Large intestine (tissue), 3 donors: ENCODE measurements at regions not wholly inside any gene's neighbourhood (a gene's known extent, or its start where the extent isn't known, plus 50 kb on each side); places are given as distances from the start of the nearest gene placed in this dataset.
"Not testable (repeated sequence)": the region's sequence is repeated elsewhere in the genome, so short reads cannot be mapped to it uniquely, and the experiment has no call there.

Source experiments
- DNase-seq, 2 donors: peaks; one replicate each; pipeline versions ENCODE4 v3.0.0 to v3.0.0-alpha.2; 2013
- H3K27ac ChIP-seq: one replicate; pipeline ENCODE4 v1.5.1; 2013; ENCODE audit warnings: low read length
- H3K27me3 ChIP-seq: 2 replicates; pipeline ENCODE4 v1.6.1; 2013; ENCODE audit warnings: low read length; ENCODE audit not compliant: control insufficient read depth, insufficient read depth
- H3K36me3 ChIP-seq: 2 replicates; pipeline ENCODE4 v1.6.1; 2013; ENCODE audit warnings: low read length; ENCODE audit not compliant: control insufficient read depth, insufficient read depth
- H3K4me1 ChIP-seq: one replicate; pipeline ENCODE4 v1.6.1; 2013; ENCODE audit warnings: low read length; ENCODE audit not compliant: control insufficient read depth, insufficient read depth
- H3K4me3 ChIP-seq: one replicate; pipeline ENCODE4 v1.5.1; 2013; ENCODE audit warnings: low read length
- H3K9me3 ChIP-seq: one replicate; pipeline ENCODE4 v1.6.1; 2013; ENCODE audit warnings: mild to moderate bottlenecking, low read depth, low read length, moderate library complexity; ENCODE audit not compliant: control insufficient read depth
- WGBS: methylation state at CpG from one replicate; pipeline ENCODE4 v1.1.5; 2013; ENCODE audit warnings: low lambda C conversion rate; ENCODE audit not compliant: insufficient coverage; 5-methylcytosine and 5-hydroxymethylcytosine counted together

DNA sequence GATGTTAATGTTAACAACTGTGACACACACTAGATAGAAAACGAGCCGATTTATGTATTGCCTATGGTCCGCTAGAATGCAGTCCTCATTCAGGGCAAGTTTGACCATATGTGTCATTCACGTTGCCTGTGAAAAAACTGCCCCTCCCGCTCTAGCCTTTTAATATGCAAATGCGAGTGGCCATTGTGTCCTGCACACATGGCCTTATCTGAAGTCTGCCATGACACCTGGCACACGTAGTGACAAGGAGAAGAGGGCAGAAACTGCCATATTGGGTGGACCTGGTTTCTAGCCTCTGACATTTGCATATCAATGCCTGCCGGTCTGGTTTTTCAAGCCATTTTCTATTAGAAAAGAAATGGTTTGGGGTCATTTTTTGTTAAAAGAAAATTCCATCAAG, 303.3 kb upstream of the TECRL start:
- no peak for DNase-seq
- Histone ChIP-seq H3K36me3 (no peaks in the 10 kb centered on the region), H3K9me3 (no peaks in the 10 kb centered on the region), H3K27ac (no peak overlapping the region), H3K4me1 (no peaks in the 10 kb centered on the region), H3K4me3 (no peak overlapping the region), H3K27me3 (no peaks in the 10 kb centered on the region)
- 86% methylated on average over 1 of the region's 8 CpGs for WGBS

DNA sequence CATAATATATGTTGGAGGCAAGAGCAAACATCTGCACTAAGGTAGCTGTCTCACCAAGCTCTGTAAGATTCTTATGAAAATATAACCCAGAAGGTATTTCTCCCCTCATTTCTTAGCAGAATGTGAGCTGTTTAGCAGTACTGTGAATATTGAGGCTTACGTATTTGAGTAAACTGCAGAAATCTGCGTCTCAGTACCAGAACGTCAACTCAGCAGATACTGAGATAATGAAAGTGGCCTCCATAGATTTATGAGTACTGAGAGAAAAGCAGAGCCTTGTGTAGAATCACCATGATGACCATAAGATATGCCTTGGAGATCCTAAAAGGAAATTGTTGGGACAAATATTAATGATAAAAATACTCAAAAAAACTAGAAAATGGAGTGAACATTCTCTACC, 296.7 kb upstream of the TECRL start:
- Histone ChIP-seq H3K4me3 (no peak overlapping the region), H3K27ac (no peak overlapping the region), H3K4me1 (no peaks in the 10 kb centered on the region), H3K36me3 (no peaks in the 10 kb centered on the region), H3K27me3 (no peaks in the 10 kb centered on the region), H3K9me3 (no peaks in the 10 kb centered on the region)
- no CpG with 5 or more reads among the region's 3 CpGs for WGBS
- no peak for DNase-seq

DNA sequence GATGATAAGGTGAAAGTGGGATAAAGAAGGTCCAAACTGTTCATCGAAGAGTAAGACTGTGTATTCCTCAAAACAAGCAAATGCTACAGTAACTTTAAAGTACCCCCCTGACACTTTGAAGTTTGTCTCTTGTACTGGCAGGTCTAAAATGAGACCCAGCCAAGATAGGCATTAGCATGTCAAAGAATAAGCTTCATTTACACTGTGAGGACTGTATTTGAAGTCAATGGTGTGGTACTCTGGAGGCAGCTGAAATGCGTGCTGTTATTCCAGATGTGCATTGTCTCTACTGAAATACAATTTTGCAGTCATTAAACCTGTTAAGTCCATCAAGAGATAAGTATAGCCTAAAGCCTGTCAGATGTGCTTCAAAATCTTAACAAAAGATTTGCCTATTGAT, 288.9 kb upstream of the TECRL start:
- WGBS, result 67% methylated on average over 1 of the region's 2 CpGs
- no peak overlapping the region for H3K4me3 ChIP-seq
- H3K36me3 ChIP-seq, result no peaks in the 10 kb centered on the region
- no peaks in the 10 kb centered on the region for H3K4me1 ChIP-seq
- no peak overlapping the region for H3K27ac ChIP-seq
- H3K9me3 ChIP-seq, result no peaks in the 10 kb centered on the region
- DNase-seq, result no peak
- no peaks in the 10 kb centered on the region for H3K27me3 ChIP-seq

DNA sequence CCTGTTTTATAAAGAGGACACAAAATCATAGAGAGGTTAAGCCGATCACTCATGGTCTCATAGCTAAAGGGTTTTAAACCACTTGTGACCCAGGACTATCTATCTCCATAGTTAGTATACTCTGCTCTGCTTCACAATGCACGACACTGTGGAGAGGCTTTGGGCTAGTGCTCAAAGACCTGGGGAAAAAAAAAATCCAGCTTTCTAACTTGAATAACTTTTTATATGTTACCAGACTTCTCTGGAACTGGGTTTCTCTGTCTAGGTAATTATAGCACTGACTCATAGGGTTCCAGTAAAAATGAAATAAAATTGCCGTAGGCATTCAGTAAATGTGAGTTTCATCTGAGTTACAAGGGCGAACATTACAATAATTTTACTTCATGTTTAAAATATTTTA, 273.7 kb upstream of the TECRL start:
- Histone ChIP-seq H3K9me3 (no peaks in the 10 kb centered on the region), H3K36me3 (no peaks in the 10 kb centered on the region), H3K27me3 (no peaks in the 10 kb centered on the region), H3K4me1 (no peaks in the 10 kb centered on the region), H3K4me3 (no peak overlapping the region), H3K27ac (no peak overlapping the region)
- no peak for DNase-seq
- WGBS, result 100% methylated on average over 2 of the region's 4 CpGs

DNA sequence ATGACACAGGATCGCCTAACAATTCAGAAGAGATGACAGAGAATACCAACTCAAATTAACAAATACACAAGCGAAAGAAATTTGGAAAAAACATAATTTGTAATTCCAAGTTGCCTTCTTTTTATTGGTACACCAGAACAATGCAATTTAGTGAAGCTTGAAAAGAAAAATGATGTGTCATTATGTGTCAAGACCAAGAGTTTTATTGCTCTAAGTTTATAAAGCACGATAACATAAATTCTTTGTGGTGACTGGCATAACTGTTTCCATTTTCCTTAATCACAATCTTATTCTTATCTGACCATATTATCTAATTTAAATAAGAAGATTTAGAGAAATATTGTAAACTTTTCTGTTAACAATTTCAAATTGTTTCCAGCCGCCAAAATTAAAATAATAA, 273.2 kb upstream of the TECRL start:
- WGBS, result 90% methylated on average over 4 of the region's 4 CpGs
- H3K27ac ChIP-seq, result no peak overlapping the region

DNA sequence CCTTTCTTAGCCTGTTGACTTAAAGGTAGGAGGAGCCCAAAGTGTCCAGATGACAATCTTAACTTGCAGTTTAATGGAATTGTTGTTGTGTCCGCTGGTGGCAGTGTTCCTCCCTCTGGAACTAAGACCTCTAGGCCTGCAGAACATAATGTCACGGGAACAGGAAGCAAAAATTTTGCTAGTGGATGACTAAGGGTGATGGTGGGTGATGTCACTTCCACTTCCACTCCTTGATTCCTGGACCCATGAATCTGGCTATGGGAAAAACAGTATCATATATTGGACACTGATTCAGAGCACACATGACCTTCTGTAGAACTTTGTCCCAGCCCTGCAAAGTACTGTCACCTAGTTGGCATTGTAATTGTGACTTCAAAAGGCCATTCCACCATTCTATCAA, 263.9 kb upstream of the TECRL start:
- not testable (repeated sequence) for DNase-seq, H3K36me3 ChIP-seq, H3K4me1 ChIP-seq, H3K27ac ChIP-seq, H3K27me3 ChIP-seq, H3K9me3 ChIP-seq, H3K4me3 ChIP-seq
- no CpG with 5 or more reads among the region's 2 CpGs for WGBS

More for the DNA sequence above, 273.2 kb upstream of the TECRL start:
- Histone ChIP-seq H3K9me3 (no peaks in the 10 kb centered on the region), H3K4me1 (no peaks in the 10 kb centered on the region), H3K27me3 (no peaks in the 10 kb centered on the region), H3K36me3 (no peaks in the 10 kb centered on the region), H3K4me3 (no peak overlapping the region)
- no peak for DNase-seq

DNA sequence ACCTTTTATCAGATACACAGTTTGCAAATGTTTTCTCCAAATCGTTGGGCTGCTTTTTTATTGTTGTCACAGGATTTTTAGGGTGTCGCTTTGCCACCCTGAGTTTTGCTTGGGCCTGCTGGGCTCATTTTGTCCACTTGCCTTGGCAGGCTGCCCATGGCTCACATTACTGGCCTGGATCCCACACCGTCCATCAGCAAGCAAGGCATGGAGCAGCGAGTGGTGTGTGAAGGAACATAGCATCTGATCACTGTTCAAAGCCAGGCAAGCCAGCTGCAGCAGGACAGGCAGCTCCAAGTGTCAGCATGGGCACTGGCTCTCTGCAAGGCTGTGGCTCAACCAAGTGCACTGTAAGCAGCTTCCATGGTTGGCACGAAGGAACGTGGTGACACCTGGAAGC, 261.4 kb upstream of the TECRL start:
- H3K27ac ChIP-seq, result no peak overlapping the region
- H3K9me3 ChIP-seq, result peaks cover 5% of the 10 kb centered on the region
- no peak for DNase-seq
- WGBS, result 100% methylated on average over 1 of the region's 6 CpGs
- H3K36me3 ChIP-seq, result no peaks in the 10 kb centered on the region
- H3K4me1 ChIP-seq, result no peaks in the 10 kb centered on the region
- no peak overlapping the region for H3K4me3 ChIP-seq
- H3K27me3 ChIP-seq, result no peaks in the 10 kb centered on the region

DNA sequence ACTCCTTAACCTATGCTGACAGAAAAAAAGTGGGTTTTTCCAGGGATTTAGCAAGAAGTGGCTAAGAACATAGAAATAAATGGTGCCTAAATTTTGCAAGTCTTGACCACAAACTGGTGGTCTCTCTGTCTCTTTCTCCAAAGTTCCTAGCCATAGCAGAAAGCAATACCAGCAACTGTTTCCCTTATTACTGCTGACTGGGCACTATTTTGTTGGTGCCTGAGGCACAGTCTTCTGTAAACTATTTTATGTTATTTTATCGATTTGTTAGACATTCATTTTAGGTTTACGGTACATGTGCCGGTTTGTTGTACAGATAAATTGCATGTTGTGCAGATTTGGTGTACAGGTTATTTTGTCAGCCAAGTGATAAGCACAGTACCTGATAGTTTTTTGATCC, 234.6 kb upstream of the TECRL start:
- H3K4me1 ChIP-seq, result no peaks in the 10 kb centered on the region
- WGBS, result 100% methylated on average over 1 of the region's 3 CpGs
- no peak overlapping the region for H3K4me3 ChIP-seq
- H3K9me3 ChIP-seq, result peaks cover 6% of the 10 kb centered on the region
- no peak overlapping the region for H3K27ac ChIP-seq
- no peak for DNase-seq
- H3K36me3 ChIP-seq, result no peaks in the 10 kb centered on the region
- H3K27me3 ChIP-seq, result no peaks in the 10 kb centered on the region

DNA sequence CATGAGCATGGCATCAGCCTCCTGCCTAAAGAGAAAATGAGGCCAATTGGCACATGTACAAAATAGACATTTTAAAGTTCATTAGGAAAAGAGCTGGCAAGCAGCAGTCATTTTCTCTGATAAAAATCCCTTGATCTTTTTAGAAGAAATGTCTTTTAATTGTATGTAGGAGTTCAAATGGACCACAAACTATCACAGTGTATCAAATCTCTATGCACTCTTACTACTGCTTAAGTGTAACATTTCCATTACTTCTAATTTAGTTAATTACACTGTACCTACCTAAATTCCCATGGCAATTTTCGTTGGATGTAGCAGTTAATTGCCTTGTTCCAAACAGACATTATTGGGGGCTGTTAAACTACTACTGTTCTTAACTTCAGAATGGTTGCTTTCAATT, 233.7 kb upstream of the TECRL start:
- Histone ChIP-seq H3K4me1 (no peaks in the 10 kb centered on the region), H3K27me3 (no peaks in the 10 kb centered on the region), H3K36me3 (no peaks in the 10 kb centered on the region), H3K27ac (no peak overlapping the region), H3K9me3 (peaks cover 6% of the 10 kb centered on the region), H3K4me3 (no peak overlapping the region)
- no CpG with 5 or more reads among the region's 1 CpG for WGBS
- no peak for DNase-seq

DNA sequence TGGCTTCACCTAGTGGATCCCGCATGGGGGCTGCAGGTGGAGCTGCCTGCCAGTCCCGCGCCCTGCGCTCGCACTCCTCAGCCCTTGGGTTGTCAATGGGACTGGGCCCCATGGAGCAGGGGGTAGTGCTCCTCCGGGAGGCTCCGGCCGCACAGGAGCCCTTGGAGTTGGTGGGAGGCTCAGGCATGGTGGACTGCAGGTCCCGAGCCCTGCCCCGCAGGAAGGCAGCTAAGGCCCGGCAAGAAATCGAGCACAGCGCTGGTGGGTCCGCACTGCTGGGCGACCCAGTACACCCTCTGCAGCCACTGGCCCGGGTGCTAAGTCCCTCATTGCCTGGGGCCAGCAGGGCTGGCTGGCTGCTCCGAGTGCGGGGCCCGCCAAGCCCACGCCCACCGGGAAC, 231.2 kb upstream of the TECRL start:
- not testable (repeated sequence) for H3K36me3 ChIP-seq, H3K27ac ChIP-seq, H3K4me3 ChIP-seq, DNase-seq, H3K9me3 ChIP-seq, H3K4me1 ChIP-seq, H3K27me3 ChIP-seq
- WGBS, result no CpG with 5 or more reads among the region's 21 CpGs

DNA sequence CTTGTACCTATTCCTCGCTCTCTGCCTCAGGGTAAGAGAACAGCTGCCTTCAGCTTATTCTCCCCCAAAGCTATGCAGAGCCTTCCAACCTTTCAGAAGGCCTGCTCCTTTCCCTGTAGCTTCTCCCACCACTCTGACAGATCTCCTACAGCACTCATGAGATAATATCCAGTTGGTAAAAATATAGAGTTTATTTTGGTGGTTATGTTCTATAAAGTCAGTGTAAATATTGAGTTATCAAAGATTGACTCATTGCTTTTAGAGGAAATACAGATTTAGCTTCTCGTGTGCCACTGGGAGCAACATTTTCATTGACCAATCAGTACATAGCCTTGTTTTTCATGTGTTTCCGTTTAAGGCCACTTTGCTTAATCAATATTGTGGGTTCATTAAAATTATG, 216.2 kb upstream of the TECRL start:
- WGBS, result no CpG with 5 or more reads among the region's 3 CpGs
- Histone ChIP-seq H3K4me1 (no peaks in the 10 kb centered on the region), H3K27ac (no peak overlapping the region), H3K4me3 (no peak overlapping the region), H3K36me3 (no peaks in the 10 kb centered on the region), H3K27me3 (no peaks in the 10 kb centered on the region), H3K9me3 (no peaks in the 10 kb centered on the region)
- DNase-seq, result no peak
